ENCODE measurements at regions not wholly inside any gene's neighbourhood (a gene's known extent, or its start where the extent isn't known, plus 50 kb on each side); places are given as distances from the start of the nearest gene placed in this dataset.
"Not testable (repeated sequence)": the region's sequence is repeated elsewhere in the genome, so short reads cannot be mapped to it uniquely, and the experiment has no call there.

DNA sequence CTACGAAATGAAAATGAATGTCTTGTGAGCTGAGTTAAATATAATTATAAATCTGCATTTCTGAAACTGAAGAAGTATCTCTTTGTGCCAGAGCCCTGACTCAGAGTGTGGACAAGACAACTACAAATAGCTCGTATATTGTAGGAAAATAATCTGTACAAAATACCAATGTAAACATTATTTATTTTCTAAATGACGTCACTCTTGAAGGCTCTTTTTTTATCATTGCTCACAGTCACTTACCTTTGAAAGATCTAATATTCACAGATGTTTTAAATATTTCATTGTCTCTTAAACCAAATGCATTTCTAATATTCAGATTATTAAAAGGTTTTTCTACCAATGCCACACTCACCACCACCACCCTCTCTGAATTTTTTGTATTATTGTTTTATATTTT lies 226.1 kb downstream of the SLCO4C1 start:
- Histone ChIP-seq H3K27me3 (ENCODE audit: insufficient read depth, low read length, poor library complexity) (no peaks in the 10 kb centered on the region), H3K36me3 (ENCODE audit: insufficient read depth, low read length) (no peaks in the 10 kb centered on the region), H2AFZ (ENCODE audit: low read depth, low read length) (no peak overlapping the region), H4K20me1 (ENCODE audit: insufficient read depth, low read length) (no peaks in the 10 kb centered on the region), H3K79me2 (ENCODE audit: insufficient read depth, low read length) (no peaks in the 10 kb centered on the region), H3K9me3 (ENCODE audit: insufficient read depth, low read length, severe bottlenecking) (no peaks in the 10 kb centered on the region), H3K4me1 (ENCODE audit: insufficient read depth, low read length) (no peaks in the 10 kb centered on the region), H3K4me3 (ENCODE audit: low read depth in 1 of 2, low read length in 2 of 2) (no peak overlapping the region), H3K4me2 (ENCODE audit: insufficient read depth, low read length) (no peak overlapping the region), H3K9ac (ENCODE audit: low read depth, low read length) (no peak overlapping the region), H3K27ac (ENCODE audit: low read length) (no peak overlapping the region)
- no peak for DNase-seq
- no peak for ATAC-seq (ENCODE audit: insufficient read depth, low read depth)
- TF ChIP-seq, protein P1, sequence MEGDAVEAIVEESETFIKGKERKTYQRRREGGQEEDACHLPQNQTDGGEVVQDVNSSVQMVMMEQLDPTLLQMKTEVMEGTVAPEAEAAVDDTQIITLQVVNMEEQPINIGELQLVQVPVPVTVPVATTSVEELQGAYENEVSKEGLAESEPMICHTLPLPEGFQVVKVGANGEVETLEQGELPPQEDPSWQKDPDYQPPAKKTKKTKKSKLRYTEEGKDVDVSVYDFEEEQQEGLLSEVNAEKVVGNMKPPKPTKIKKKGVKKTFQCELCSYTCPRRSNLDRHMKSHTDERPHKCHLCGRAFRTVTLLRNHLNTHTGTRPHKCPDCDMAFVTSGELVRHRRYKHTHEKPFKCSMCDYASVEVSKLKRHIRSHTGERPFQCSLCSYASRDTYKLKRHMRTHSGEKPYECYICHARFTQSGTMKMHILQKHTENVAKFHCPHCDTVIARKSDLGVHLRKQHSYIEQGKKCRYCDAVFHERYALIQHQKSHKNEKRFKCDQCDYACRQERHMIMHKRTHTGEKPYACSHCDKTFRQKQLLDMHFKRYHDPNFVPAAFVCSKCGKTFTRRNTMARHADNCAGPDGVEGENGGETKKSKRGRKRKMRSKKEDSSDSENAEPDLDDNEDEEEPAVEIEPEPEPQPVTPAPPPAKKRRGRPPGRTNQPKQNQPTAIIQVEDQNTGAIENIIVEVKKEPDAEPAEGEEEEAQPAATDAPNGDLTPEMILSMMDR (IDR thresholded peaks at IDR 0.05; ENCODE audit: borderline replicate concordance, extremely low read depth, low read length, poor library complexity, severe bottlenecking) = no peak
- no peak for TF ChIP-seq EZH2 (IDR thresholded peaks at IDR 0.05; ENCODE audit: borderline replicate concordance, low read depth, low read length, severe bottlenecking)

DNA sequence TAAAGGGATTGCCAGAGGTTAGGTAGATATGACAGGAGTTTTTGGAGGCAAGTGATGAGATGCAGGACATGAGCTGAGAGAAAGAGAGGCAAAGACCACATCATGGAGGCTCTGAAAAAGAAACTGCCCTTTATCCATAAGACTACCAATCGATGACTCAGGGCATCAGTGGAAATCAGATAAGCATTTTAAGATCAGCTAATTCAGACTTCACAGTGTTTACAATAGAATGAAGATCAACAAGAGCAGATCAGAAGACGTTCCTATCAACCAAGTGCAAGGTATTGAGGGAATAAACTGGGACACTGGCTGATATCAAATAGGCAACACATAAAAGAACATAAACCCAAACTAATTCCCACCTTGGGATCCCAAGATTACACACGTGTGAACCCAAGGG lies 227.2 kb downstream of the SLCO4C1 start:
- no peak for TF ChIP-seq EZH2 (IDR thresholded peaks at IDR 0.05; ENCODE audit: borderline replicate concordance, low read depth, low read length, severe bottlenecking)
- TF ChIP-seq, protein P1 (IDR thresholded peaks at IDR 0.05; ENCODE audit: borderline replicate concordance, extremely low read depth, low read length, poor library complexity, severe bottlenecking) = no peak
- ATAC-seq (ENCODE audit: insufficient read depth, low read depth) = no peak
- no peak overlapping the region for H3K4me2 ChIP-seq (ENCODE audit: insufficient read depth, low read length)
- no peak overlapping the region for H3K9ac ChIP-seq (ENCODE audit: low read depth, low read length)
- H3K9me3 ChIP-seq (ENCODE audit: insufficient read depth, low read length, severe bottlenecking) = no peaks in the 10 kb centered on the region
- H3K4me1 ChIP-seq (ENCODE audit: insufficient read depth, low read length) = no peaks in the 10 kb centered on the region
- no peak overlapping the region for H2AFZ ChIP-seq (ENCODE audit: low read depth, low read length)
- no peak overlapping the region for H3K4me3 ChIP-seq (ENCODE audit: low read depth in 1 of 2, low read length in 2 of 2)
- no peaks in the 10 kb centered on the region for H3K27me3 ChIP-seq (ENCODE audit: insufficient read depth, low read length, poor library complexity)
- no peaks in the 10 kb centered on the region for H3K79me2 ChIP-seq (ENCODE audit: insufficient read depth, low read length)
- no peak overlapping the region for H3K27ac ChIP-seq (ENCODE audit: low read length)
- DNase-seq = no peak
- H3K36me3 ChIP-seq (ENCODE audit: insufficient read depth, low read length) = no peaks in the 10 kb centered on the region
- no peaks in the 10 kb centered on the region for H4K20me1 ChIP-seq (ENCODE audit: insufficient read depth, low read length)

DNA sequence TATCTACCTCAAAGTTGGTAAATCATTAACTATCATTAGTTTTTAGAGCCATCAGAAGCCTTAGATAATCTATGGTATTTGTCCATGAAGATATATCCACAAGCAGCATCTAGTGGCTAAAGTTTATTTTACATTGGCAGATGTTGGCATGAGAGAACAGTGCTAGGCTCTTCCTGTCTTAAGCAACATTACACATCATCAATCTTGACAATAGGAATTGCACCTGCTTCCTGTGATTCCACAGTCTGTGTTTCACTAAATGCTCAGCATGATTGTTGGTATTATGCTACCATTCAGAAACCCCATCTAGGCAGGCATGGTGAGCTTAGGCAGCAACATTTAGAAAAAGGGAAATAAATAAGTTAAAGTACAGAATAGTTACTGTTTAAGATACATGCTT lies 246.6 kb downstream of the SLCO4C1 start:
- no peak for DNase-seq
- ATAC-seq (ENCODE audit: insufficient read depth, low read depth) = no peak
- H3K36me3 ChIP-seq (ENCODE audit: insufficient read depth, low read length) = no peaks in the 10 kb centered on the region
- no peak for TF ChIP-seq EZH2 (IDR thresholded peaks at IDR 0.05; ENCODE audit: borderline replicate concordance, low read depth, low read length, severe bottlenecking)
- TF ChIP-seq, protein P1 (IDR thresholded peaks at IDR 0.05; ENCODE audit: borderline replicate concordance, extremely low read depth, low read length, poor library complexity, severe bottlenecking) = no peak
- no peaks in the 10 kb centered on the region for H4K20me1 ChIP-seq (ENCODE audit: insufficient read depth, low read length)
- H2AFZ ChIP-seq (ENCODE audit: low read depth, low read length) = no peak overlapping the region
- no peaks in the 10 kb centered on the region for H3K9me3 ChIP-seq (ENCODE audit: insufficient read depth, low read length, severe bottlenecking)
- no peaks in the 10 kb centered on the region for H3K79me2 ChIP-seq (ENCODE audit: insufficient read depth, low read length)
- H3K4me2 ChIP-seq (ENCODE audit: insufficient read depth, low read length) = no peak overlapping the region
- no peaks in the 10 kb centered on the region for H3K4me1 ChIP-seq (ENCODE audit: insufficient read depth, low read length)
- H3K4me3 ChIP-seq (ENCODE audit: low read depth in 1 of 2, low read length in 2 of 2) = no peak overlapping the region
- H3K9ac ChIP-seq (ENCODE audit: low read depth, low read length) = no peak overlapping the region
- no peaks in the 10 kb centered on the region for H3K27me3 ChIP-seq (ENCODE audit: insufficient read depth, low read length, poor library complexity)
- no peak overlapping the region for H3K27ac ChIP-seq (ENCODE audit: low read length)

DNA sequence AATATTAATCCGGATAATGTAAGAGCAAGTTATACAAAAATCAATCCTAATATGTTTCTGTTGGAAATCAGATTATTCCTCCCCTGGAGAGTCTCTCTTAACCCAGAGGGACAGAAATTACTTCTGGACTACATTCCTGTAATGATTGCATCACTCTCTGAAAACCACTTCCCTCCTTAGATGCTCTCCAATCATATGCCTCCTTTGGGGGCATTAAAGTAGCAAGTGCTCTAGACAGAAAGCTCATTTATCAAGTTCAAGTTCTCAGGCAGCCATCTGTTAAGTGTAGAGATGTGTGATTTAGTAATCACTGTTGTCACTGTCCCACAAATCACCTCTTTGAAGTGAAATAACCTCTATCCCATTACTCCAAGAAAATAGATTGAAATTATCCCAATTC lies 247.1 kb downstream of the SLCO4C1 start:
- Histone ChIP-seq H3K27me3 (ENCODE audit: insufficient read depth, low read length, poor library complexity) (no peaks in the 10 kb centered on the region), H3K36me3 (ENCODE audit: insufficient read depth, low read length) (no peaks in the 10 kb centered on the region), H3K4me1 (ENCODE audit: insufficient read depth, low read length) (no peaks in the 10 kb centered on the region), H3K79me2 (ENCODE audit: insufficient read depth, low read length) (no peaks in the 10 kb centered on the region), H3K4me3 (ENCODE audit: low read depth in 1 of 2, low read length in 2 of 2) (no peak overlapping the region), H4K20me1 (ENCODE audit: insufficient read depth, low read length) (no peaks in the 10 kb centered on the region), H3K9me3 (ENCODE audit: insufficient read depth, low read length, severe bottlenecking) (no peaks in the 10 kb centered on the region), H2AFZ (ENCODE audit: low read depth, low read length) (no peak overlapping the region), H3K9ac (ENCODE audit: low read depth, low read length) (no peak overlapping the region), H3K27ac (ENCODE audit: low read length) (no peak overlapping the region), H3K4me2 (ENCODE audit: insufficient read depth, low read length) (no peak overlapping the region)
- no peak for TF ChIP-seq EZH2 (IDR thresholded peaks at IDR 0.05; ENCODE audit: borderline replicate concordance, low read depth, low read length, severe bottlenecking)
- TF ChIP-seq, protein P1 (IDR thresholded peaks at IDR 0.05; ENCODE audit: borderline replicate concordance, extremely low read depth, low read length, poor library complexity, severe bottlenecking) = no peak
- DNase-seq = no peak
- no peak for ATAC-seq (ENCODE audit: insufficient read depth, low read depth)

DNA sequence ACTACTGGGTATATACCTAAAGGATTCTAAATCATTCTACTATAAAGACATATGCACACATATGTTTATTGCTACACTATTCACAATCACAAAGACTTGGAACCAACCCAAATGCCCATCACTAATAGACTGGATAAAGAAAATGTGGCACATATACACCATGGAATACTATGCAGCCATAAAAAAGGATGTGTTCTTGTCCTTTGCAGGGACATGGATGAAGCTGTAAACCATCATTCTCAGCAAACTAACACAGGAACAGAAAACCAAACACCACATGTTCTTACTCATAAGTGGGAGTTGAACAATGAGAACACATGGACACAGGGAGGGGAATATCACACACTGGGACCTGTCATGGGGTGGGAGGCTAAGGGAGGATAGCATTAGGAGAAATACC lies 249.0 kb downstream of the SLCO4C1 start:
- DNase-seq; H3K4me3 ChIP-seq (ENCODE audit: low read depth in 1 of 2, low read length in 2 of 2); H3K9ac ChIP-seq (ENCODE audit: low read depth, low read length); H3K4me1 ChIP-seq (ENCODE audit: insufficient read depth, low read length); H2AFZ ChIP-seq (ENCODE audit: low read depth, low read length); H3K36me3 ChIP-seq (ENCODE audit: insufficient read depth, low read length); H3K27me3 ChIP-seq (ENCODE audit: insufficient read depth, low read length, poor library complexity); H4K20me1 ChIP-seq (ENCODE audit: insufficient read depth, low read length); H3K4me2 ChIP-seq (ENCODE audit: insufficient read depth, low read length); H3K9me3 ChIP-seq (ENCODE audit: insufficient read depth, low read length, severe bottlenecking); ATAC-seq (ENCODE audit: insufficient read depth, low read depth); H3K27ac ChIP-seq (ENCODE audit: low read length); H3K79me2 ChIP-seq (ENCODE audit: insufficient read depth, low read length): not testable (repeated sequence)

All from DND-41 (cell line).